ENCODE measurements at regions not wholly inside any gene's neighbourhood (a gene's known extent, or its start where the extent isn't known, plus 50 kb on each side); places are given as distances from the start of the nearest gene placed in this dataset.
"Not testable (repeated sequence)": the region's sequence is repeated elsewhere in the genome, so short reads cannot be mapped to it uniquely, and the experiment has no call there.

GRCh38 chr6:106849676-106850332 lies 124.7 kb downstream of the CD24 start:
- DNase-seq (ENCODE audit: low spot score), result no peak

GRCh38 chr6:106849120-106849519 lies 125.4 kb downstream of the CD24 start:
- DNase-seq (ENCODE audit: low spot score), result no peak

- DNase-seq (ENCODE audit: low spot score), result no peak
Measured at GRCh38 chr6:106847116-106847515, 127.4 kb downstream of the CD24 start.

GRCh38 chr6:106844930-106845329 lies 129.6 kb downstream of the CD24 start:
- DNase-seq (ENCODE audit: low spot score), result no peak

- DNase-seq (ENCODE audit: low spot score), result no peak
Measured at GRCh38 chr6:106832766-106833510, 141.6 kb downstream of the CD24 start.

DNA sequence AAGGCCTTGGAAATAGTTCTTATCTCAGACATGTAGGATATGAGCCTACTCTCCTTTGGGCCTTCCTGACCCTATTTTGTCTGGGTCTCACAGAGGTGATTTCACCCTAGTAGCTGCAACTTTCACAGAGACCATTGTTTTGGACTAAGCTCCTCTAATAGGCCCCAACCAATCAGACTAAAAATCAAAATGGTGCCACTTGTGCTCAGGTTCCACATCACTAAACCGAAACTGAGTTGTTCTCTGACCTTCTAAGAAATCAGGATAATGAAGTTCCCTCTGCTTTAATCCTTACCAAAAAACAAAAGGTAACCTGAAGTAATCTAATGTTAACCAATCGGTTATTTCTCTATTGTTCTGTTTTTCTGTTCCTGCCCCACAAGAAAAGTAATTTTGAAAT lies 143.6 kb downstream of the CD24 start:
- DNase-seq (ENCODE audit: low spot score), result no peak

DNA sequence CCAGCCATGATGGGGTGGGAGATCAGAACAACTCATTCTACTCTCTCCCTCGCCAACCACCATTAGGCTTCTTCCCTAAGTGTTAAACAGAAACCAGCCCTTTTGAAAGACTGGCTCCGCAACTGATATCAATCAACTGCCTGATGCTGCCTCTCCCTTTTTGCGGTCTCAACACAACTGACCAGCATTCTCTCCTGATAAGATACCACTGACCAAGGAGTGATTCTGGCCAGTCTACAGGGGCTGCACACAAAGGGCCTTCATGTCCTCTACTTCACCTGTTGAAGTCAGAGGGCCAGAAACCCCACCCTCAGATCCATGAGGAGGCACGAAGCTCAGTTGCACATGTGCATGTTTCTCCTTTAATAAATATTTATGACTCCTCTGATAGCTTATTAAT lies 145.1 kb downstream of the CD24 start:
- DNase-seq (ENCODE audit: low spot score), result no peak

GRCh38 chr6:106827081-106827480 lies 147.4 kb downstream of the CD24 start:
- DNase-seq (ENCODE audit: low spot score), result no peak

- no peak for DNase-seq (ENCODE audit: low spot score)
Measured at GRCh38 chr6:106825156-106825555, 149.4 kb downstream of the CD24 start.

GRCh38 chr6:106823732-106824351 lies 150.7 kb downstream of the CD24 start:
- no peak for DNase-seq (ENCODE audit: low spot score)

DNA sequence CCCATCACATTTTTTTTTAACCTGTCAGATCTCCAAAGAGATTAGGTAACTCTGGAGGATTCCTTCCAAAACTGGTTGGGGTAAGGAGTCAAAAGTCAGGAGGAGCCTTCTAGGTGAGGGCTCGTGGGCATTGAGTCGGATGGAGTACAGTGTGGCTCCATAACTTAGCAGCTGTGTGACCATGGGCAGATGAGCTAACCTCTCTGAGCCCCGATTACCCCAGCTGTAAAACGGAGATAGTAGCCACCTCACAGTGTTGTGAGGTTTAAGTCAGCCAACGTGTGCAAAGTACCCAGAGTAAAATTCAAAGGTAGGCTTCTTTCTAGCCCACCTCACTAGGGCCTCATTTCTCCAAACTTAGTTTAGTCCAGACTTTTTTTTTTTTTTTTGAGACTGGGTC lies 151.5 kb downstream of the CD24 start:
- DNase-seq (ENCODE audit: low spot score), result no peak

- peak; percentile 78 for DNase-seq (ENCODE audit: low spot score)
Measured at GRCh38 chr6:106820412-106820852, 154.1 kb downstream of the CD24 start.

DNA sequence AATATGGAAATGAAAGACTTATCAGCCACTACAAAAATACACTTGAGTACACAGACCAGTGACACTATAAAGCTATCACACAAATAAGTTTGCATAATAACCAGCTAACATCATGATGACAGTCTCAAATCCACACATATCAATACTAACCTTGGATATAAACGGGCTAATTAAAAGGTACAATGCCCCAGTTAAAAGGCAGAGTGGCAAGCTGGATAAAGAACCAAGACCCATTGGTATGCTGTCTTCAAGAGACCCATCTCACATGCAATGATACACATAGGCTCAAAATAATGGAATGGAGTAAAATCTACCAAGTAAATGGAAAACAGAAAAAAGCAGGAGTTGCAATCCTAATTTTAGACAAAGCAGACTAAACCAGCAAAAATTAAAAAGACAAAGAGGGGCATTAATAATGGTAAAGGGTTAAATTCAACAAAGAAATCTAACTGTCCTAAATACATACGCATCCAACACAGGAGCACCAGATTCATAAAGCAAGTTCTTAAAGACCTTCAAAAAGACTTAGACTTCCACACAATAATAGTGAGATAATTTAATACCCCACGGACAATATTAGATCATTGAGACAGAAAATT lies 163.3 kb downstream of the CD24 start:
- DNase-seq (ENCODE audit: low spot score), result no peak

DNA sequence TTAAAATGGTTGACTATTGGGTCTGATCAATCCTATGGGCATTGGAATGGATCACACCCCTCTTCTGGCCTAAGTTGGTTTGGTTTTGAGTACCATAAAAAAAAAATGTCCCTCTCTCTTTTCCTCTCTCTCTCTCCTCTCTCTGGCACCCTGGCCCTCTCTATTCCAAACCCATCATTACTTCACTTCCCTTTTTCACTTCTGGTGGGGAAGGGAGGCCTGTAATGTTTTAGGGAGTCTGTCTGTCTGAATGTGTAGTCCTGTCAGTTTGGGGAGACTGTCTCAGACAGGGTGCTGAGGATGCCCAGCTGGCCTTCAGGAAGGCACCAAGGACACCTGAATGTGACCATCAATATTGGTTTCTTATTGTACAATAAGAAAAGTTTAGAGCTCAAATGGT lies 165.8 kb downstream of the CD24 start:
- DNase-seq (ENCODE audit: low spot score), result no peak

DNA sequence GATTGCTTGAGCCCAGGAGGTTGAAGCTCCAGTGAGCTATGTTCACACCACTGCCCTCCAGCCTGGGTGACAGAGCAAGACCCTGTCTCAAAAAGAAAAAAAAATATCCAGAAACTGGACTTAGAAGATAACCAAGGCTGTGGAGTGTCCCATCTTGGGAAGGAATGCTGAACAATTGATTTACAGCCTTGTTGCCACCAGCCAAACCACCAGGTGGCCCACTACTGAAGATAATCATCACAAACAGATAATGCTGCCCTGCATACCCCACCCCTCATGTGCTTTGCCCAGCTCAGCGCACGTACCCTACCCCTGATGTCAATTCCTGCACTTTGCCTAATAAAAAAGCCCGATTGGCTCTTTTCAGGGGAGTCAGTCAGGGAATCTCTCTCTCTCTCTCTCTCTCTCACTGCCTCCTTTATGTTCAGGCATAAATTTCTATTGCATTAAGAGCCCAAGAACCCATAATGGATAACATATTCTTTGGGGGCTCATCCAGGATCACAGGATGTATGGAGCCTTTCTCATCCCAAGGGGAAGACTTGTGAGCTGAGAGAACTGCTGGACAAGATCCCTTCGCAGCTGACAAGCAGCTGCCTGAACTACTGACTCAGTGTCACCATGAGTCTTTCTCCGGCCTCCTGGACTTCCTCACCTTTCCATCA lies 166.4 kb downstream of the CD24 start:
- DNase-seq (ENCODE audit: low spot score), result no peak

- DNase-seq (ENCODE audit: low spot score), result not testable (repeated sequence)
Measured at GRCh38 chr6:106806253-106806652, 168.3 kb downstream of the CD24 start.

DNA sequence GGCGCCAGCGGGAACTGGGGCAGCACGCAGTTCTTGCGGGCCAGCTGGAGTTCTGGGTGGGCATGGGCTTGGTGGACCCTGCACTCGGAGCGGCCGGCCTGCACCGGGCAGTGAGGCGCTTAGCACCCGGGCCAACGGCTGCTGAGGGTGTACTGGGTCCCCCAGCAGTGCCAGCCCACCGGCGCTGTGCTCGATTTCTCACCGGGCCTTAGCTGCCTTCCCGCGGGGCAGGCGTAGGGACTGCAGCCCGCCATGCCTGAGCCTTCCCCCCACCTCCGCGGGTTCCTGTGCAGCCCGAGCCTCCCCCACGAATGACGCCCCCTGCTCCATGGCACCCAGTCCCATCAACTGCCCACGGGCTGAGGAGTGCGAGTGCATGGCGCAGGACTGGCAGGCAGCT lies 168.8 kb downstream of the CD24 start:
- no peak for DNase-seq (ENCODE audit: low spot score)

DNA sequence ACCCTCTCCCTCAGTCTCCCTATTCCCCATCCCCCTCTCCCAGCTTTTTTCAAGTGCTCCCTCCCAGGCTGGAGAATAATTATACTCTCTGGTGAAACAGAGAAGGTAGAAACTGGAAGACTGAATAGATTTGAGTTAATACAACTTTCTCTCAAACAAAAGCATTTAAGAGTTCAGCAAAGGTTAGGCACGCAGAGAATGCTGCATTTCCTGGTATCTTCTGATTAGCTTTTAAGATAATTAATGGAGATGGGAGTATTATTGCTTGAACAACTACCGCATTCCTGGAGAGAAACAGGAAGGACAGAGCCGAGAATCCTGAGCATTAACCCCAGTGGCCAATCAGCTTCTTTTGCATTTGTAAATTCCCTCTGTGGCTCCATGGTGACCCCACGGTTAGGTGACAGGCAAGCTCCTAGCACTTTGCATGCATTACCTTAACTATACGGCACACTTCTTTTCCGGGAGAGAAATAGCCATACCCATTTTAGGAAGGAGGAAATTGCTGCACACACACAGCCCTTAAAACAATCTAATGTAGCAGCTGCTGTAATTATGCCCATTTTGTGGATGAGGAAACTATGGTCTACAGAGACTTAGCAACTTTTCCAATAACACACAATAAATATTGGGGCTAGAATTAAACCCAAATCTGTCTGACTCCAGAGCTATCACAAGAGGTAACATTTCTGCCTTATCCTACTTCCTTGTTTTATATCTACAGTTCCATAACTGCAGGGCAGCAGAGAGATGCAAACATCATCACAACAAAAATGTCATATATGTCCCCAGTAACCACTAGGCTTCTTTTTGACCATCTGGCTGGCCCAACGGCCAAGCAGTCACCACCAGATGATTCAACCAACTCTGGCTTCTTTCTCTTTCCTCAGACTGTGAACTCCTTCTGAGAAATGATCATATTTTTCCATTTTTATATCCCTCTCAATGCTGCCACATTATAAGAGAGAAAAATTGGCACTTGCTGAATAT lies 169.9 kb downstream of the CD24 start:
- DNase-seq (ENCODE audit: low spot score), result no peak

GRCh38 chr6:106803188-106803587 lies 171.3 kb downstream of the CD24 start:
- no peak for DNase-seq (ENCODE audit: low spot score)

- DNase-seq (ENCODE audit: low spot score), result peak; percentile 66
Measured at GRCh38 chr6:106802139-106802538, 172.4 kb downstream of the CD24 start.

DNA sequence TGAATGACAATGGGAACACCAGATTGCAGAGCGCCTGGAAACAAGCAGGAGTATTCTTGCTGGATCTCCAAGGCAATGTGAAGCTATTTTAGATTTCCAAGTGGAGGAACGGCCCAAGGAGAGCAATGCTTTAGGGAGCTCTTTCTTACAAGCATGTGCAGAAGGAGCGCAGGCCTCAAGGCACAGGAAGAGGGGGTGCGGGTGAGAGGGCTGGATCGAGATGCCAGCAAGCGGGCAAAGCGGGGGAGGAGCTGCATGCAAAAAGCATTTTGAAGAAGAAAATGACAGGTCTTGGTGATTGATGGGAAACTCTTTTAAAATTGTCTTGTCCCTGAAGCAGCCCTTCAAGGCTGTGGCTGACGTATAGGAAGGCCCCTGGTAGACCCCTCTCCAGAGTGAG lies 171.9 kb downstream of the QRSL1 start:
- DNase-seq (ENCODE audit: low spot score), result no peak

Data from SK-N-DZ (cell line).